ENCODE measurements at regions not wholly inside any gene's neighbourhood (a gene's known extent, or its start where the extent isn't known, plus 50 kb on each side); places are given as distances from the start of the nearest gene placed in this dataset.

- TF ChIP-seq CSDC2 (CRISPR knock-in tag; IDR thresholded peaks at IDR 0.05) (no peak), ZC3H10 (CRISPR knock-in tag; IDR thresholded peaks at IDR 0.05) (no peak), PATZ1 (CRISPR knock-in tag; IDR thresholded peaks at IDR 0.05; ENCODE audit: borderline replicate concordance) (no peak), TCF4 (CRISPR knock-in tag; IDR thresholded peaks at IDR 0.05; ENCODE audit: borderline replicate concordance) (no peak), ZNF70 (CRISPR knock-in tag; IDR thresholded peaks at IDR 0.05) (no peak), TSHZ2 (CRISPR knock-in tag; IDR thresholded peaks at IDR 0.05) (no peak), ZFP3 (CRISPR knock-in tag; IDR thresholded peaks at IDR 0.05) (no peak), BACH2 (CRISPR knock-in tag; IDR thresholded peaks at IDR 0.05; ENCODE audit: borderline replicate concordance) (no peak)
These were observed 64.5 kb upstream of the STX16 start for GRCh38 chr20:58586565-58587093.
